GM19351 (cell line): ENCODE measurements at regions not wholly inside any gene's neighbourhood (a gene's known extent, or its start where the extent isn't known, plus 50 kb on each side); places are given as distances from the start of the nearest gene placed in this dataset.

Experiments
- ATAC-seq: cut with Tn5 transposase; IDR thresholded peaks from one replicate; pipeline ENCODE4 v1.9.1; 2021; ENCODE audit warnings: mild to moderate bottlenecking, moderate library complexity; ENCODE audit not compliant: unreplicated experiment

DNA sequence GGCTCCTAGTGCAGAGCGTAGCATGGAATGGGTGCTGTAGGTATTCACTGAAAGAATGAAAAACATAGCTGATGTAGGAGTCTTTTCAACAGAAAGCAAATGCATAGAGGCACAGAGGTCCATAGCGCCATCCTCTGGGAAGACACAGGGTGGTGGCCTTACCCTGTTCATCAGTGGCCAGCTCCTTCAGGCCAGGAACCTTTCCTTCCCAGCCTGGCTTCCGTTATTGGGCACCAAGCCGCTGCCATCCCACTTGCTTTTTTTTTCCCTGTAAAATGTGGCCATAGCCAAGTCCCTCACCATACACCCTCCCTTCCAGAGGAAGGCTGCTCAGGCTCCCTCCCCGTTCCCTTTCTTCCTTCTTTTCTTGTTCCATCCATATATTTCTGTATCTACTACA is 118.1 kb downstream of the ZNF621 start:
- no peak for ATAC-seq

DNA sequence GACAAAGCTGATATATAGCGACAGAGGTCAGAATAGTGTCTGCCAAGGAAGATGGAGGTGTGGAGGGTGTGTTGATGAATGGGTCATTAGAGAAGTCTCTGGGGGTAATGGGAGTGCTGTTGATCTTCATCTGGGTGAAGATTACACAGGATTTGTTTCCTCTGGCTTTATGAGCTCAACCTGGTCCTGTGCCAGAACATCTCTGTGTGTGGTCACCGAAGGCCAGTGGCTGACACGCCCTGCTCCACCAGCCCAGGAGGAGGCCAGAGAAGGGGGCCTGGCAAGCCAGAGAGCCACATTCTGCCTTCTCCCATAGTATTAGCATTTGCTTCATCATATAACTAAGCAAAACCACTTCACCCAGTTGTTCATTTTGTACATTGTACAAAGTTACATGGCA is 121.1 kb downstream of the ZNF621 start:
- no peak for ATAC-seq

DNA sequence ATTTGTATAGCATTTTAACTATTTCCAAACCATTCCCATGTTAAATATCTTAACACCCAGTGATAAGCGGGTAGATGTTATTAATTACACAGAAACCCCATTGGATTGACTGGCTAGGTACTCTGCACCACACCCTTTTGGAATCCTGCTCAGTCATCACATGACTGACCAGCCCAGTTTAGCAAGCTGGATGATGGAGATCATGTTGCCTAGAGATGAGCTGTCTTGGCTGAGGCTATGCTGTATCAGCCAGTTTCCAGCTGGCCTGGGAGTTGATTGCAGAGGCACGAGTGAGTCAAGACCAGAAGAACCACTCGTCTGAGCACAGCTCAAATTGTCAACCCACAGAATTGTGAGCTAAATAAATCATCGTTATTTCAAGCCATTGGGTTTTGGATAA is 124.6 kb downstream of the ZNF621 start:
- no peak for ATAC-seq

DNA sequence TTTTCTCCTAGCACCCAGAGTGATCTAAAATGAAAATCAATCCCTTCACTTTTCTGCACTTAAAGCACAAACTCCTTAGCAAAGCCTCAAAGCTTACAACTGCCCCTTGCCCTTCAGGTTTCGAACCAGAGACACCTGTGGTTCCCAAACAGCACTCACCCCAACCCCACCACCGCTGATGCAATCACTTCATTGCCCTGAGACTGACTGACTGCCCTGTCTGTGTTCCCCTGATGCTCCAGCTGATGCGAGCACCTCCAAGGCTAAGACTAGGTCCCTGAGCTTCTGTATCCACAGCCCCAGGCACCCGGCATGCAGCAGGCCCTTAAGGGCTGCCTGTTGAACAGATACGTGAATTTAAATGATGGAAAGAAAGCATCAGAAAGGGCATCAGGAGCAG is 127.3 kb downstream of the ZNF621 start:
- ATAC-seq = no peak

DNA sequence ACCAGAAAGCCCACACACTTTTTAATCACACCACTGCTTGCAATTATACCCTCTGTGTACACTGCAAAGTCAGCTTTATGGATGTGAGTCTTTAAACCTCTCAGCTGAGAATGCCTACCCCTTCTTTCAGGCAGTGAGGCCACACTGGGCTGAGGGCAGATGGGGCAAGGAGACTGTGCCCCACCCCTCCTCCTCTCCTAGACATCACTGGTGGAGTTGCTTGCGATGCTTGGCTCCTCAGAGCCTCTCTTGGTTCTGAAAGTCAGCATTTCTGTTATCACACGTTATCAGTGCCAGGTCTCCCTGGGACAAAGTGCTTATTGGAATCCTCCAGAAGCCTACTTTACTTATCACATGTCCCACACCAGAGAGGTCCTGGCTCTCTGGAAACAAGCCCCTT is 128.2 kb downstream of the ZNF621 start:
- no peak for ATAC-seq

DNA sequence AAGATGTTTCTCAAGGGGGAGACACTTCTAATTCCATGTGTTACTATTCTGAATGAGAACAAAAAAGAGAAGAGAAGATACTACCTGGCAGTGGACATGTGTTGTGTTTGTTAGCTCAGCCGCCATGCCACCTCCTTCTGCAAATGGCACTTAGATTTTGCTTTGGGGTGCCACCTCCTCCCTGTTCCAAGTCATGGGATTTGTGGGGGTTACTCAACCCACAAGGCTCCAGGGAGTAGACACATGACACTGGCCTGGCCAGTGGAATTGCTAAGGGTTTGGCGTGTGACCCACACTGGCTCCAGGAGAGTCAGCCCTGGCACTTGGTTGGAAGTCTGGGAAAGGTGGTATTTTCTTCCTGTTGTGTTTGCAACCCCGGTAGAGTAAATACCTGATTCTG is 129.1 kb downstream of the ZNF621 start:
- ATAC-seq = no peak

DNA sequence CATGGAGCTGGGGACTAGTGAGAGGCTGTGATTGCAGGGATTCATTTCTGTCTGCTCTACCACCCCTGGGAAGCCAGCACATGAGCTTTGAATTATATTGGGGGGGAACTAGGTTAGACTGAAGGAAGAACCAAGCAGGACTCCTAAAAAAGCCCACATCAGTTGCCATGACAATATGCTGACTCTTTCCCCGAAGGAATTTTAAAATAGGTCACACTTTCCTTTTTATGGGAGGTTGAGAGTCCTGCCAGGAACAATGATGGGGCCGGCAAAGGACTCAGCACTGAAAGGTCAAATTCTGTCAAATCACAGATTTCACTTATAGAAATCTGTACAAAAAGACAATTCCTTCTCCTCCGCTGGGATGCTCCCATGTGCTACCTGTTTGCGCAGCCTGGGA is 130.8 kb downstream of the ZNF621 start:
- no peak for ATAC-seq

DNA sequence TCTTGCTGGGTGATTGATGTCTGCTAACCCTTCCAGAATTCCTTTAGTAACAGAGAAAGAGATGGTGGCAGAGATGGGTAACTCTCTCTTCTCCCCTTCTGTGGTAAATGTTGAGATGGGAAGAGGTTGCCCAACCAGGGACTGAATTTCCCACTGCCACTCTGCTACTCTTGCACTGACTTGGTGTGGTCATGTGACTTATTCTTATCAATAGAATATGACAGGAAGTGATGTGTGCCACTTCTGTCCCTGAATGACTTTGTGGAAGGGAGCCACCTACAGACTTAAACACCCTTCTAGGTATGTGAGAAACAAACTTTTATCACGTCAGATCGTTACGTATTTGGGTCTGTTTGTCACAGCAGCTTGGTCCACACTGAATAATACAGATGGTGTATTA is 132.9 kb downstream of the ZNF621 start:
- no peak for ATAC-seq

DNA sequence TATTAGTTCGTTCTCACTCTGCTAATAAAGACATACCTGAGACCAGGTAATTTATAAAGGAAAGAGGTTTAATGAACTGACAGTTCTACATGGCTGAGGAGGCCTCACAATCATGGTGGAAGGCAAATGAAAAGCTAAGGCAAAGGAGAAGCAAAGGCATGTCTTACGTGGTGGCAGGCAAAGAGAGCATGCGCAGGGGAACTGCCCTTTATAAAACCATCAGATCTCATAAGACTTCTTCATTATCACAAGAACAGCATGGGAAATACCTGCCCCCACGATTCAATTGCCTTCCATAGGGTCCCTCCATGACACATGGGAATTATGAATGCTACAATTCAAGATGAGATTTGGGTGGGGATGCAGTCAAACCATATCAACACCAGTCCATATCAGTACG is 133.5 kb downstream of the ZNF621 start:
- ATAC-seq = no peak

DNA sequence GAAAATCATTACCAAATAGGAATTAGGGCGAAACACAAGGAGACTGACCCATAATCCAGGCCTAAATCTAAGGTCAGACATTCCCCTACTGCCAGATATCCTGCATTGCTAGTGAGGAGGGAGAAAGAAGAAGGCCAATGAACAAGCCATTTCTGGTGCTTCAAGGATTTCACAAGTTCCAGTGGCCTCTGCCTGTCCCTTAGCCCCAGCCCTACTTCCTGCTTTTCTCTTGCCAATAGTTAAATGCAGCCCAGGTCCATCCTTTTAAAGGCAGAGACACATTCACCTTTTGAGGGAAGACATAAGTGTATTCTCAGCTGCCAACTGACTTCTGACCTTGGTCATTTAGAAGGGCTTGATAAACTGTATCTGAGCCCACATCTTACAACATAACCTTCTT is 135.8 kb downstream of the ZNF621 start:
- no peak for ATAC-seq

DNA sequence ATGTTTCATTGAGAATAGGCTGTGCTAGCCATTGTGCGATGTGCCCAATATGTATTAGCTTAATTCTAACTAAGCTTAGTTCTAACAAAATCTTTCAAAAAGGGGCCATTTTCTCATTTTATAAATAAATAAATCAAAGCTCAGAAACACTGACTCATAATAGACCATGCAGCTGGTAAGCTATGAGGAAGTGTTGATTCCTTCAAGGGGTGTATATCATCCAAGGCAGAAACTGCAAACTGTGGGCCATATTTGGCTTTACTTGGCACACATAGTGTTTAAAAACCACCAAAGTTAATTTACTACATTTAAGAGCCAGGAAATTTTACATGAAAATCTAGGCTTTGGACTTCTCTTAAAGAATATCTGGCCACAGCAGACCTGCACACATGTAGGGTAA is 136.5 kb downstream of the ZNF621 start:
- no peak for ATAC-seq

DNA sequence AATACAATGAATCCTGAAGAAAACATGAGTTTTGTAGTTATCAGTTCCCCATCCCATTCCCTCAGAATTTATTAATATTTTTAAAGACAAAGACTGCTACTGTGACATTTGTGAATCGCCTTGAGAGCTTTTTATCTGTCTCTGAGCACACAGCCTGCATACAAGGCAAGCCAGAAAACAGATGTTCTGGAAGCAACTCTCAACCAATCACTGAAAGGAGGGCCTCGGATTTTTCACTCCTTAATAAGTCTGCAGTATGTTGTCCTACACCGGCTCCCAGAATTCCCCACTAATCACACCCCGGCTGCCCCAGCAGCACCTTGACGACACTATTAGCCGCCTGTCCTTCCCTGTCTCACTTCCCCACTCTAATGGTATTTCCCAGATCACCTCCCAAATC is 138.5 kb downstream of the ZNF621 start:
- ATAC-seq = no peak

DNA sequence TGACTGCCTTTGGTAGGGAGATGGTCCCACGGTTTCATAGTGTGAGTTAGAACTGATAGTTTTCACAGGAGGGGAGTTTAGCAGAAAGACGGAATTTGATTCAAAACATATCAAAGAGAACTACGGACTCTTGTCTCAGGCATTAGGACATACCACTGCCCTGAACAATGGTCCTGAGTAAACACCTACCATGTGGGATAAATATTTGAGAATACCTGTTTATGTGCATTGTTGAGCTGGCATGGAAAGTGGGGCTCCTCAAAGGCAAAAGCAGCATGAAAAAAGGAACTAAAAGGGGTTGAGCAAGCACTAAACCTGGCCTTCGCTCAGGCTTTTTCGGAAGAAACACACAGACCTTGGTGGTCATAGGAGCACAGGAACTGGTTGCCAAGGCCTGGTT is 144.4 kb downstream of the ZNF621 start:
- no peak for ATAC-seq

DNA sequence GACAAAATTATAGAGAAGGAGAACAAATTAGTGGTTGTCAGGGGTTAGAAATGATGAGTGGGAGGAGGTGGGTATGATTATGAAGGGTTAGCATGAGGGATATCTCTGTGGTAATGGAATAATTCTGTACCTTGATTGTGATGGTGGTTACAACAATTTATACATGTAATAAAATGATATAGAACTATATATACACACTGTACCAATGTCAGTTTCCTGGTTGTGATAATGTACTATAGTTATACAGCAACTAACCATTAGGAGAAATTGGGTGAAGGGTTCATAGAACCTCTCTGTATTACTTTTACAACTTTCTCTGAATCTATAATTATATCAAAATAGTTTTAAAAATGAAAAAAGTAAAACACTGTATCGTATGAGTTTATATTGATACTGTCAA is 148.1 kb downstream of the ZNF621 start:
- no peak for ATAC-seq

DNA sequence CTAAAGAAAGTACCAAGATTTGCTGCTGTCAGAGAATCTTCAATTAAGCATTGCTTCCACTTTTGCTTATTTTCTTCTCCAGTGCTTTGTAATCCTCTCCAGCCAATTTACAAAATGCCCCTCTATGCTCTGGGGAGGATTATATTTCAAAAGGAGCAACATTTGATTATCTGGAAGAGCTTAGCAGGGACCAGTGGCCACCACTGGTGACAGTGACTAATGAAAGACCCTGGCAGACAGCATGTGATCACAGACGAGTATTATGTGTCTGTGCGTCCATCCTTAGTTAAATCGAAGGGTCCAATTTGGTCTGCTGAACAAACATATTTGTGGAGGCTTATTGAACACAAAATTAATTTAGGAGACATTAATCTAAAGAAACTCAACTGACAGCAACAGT is 152.6 kb downstream of the ZNF621 start:
- ATAC-seq = no peak

DNA sequence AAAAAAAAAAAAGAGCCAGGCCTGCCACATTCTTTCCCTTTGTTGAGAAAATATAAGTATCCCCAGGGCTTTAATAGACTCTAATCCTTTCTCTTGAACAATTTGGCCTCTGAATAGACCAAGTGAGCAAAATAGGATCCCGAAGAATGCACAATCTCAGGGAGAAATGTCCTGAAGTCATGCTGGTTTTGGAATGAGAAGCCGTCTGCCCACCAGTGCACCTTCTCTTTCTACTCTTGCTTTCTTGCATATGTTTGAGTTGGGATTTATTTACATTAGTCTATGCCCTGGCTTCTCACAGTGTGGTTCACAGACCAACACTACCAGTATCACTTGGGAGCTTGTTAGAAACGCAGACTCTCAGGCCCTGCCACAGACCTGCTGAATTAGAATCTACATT is 153.0 kb downstream of the ZNF621 start:
- no peak for ATAC-seq

DNA sequence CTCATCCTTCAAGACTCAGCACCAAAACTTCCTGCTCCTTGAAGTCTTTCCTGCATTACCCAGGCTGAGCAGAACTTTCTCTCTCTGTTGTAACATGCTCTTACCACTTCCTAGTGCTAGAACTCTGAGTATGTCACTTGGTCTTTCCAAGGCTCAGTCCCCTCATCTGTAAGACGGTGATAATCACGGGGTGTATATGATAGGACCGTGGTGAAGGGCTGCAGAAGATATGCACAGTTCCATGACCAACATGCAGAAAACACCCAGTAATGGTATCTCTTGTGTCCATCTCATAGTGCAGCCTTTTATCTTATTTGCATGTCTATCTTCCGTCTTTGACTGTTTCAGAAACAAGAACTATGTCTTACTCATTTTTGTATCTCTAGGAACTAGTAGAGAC is 154.5 kb downstream of the ZNF621 start:
- no peak for ATAC-seq

DNA sequence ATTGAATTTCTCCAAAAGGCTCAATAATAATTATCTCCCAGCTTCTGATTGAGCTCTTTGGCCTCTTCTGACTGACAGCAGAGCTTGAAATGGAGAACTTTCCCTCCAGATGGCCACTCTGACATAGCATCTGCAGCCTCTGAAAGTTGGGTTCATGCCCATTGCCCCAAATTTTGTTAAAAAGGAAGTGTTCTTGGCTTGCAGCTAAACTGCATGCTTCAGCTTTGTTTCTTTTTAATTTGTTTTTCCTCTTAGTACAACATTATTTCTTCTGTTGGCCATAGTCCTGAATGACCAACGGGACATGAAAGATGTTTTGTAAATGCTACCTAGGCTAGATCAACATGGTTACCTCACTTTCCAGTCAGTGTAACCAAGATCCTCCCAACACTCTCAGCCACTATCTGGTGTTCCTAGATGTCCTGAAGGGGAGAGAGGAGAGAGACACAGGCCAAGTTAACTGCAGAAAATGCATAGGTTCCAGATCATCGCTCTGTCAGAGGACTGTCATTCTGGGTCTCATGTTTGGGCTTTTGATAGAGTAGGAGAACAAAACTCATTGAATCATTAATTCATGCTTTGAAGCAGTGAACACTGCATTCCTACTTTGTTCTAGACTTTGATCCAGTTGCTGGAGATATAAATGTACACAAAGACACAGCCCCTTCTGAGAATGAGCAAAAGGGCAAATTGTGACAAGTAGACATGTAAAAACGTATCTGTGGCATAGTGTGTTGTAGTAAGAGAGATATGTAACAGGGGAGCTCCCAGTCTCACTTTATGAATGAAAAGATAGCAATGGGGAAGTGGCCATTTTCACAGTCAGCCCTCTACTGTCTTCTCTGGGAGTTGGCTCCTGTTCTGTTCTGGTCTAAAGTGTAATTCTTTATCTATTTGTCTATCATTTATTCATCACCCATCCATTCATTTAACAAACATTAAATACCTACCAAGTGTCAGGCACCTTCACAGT is 156.2 kb downstream of the ZNF621 start:
- ATAC-seq = peak; percentile 75

DNA sequence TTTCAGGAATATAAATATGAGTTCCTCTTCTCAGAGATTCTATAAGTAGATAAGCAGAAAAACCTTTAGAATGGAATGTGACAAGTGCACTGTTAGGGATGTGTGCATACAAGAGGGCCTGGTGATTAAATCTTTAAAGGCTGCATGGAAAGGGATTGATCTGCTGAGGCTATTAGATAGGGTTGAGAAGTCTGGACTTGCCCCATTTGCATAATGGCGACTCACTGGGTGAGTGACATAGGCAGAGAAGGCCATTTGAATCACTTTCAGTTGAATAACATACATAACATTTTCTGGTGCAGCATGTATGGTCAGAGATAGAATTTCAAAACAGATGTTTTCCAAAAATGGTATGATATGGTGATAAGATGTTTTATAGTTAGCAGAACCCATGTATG is 156.9 kb downstream of the ZNF621 start:
- ATAC-seq = no peak

DNA sequence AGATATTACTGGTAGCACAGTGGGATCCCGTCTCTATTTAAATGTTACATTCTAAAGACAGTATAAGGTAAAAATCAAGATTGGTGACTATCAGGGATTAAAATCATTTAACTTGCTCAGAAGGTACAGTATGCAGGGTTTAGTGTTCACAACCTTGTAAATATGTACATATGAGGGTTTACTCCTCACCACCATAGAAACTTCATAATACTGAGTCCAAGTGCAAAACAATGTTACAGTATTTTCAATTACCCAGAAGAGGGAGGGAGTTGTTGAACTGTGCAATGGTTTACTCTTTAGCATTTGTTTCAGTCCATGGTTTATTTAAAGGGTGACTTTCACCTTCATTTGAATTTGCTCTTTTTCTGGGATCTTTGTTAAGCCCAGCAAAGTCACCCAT is 165.1 kb downstream of the ZNF621 start:
- ATAC-seq = no peak

DNA sequence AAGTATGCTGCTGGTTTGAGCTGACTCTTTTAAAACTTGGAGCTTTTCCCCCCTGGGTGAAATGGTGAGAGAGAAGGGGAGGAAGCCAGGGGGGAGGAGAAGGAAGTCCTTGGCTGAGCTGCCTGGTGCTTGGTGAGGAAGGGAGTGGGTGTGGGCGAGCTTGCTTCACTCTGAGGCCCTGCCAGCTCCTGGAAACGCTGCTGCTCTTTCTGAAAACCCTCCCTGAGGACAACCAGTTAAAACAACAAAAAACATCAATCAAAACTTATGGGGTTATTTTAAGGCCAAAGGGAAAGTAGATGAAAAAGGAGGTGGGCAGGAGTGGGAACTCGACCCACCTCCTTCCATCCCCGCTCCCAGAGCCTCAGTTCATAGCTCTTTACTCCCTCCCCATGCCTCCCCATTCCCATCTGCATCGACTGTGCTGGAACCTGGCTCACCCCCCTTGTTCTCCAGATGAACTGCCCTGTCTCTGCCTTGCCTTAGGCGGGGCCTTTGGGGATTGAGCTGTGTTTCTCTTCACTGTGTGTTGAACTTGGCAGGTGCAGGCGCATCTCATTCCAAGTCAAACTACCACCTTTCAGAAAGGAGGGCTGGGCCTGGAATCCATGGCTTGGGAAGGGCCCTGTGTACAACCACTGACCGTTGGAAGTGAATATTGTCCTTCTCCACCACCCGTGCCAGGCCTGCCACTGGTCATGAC is 166.1 kb downstream of the ZNF621 start:
- no peak for ATAC-seq

DNA sequence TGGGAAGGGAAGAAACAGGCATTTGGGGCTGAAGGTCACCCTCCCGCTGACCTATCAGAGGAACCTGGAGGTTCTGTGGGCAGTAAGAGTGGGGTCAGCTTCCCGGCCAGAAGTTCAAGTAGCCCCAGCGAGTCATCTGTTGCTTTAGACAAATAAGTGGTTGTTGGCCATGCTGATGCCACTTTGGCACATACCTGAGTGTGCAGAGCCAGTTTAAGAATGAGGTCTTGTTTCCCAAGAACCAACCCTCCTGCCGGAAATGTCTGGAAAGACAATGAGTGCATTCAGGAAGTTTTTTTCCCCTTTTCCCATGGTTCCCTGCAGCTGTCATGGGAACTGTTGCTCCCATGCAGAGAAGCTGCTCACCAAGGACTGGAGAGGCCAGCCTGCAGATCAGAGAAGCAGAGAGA is 166.7 kb downstream of the ZNF621 start:
- ATAC-seq = no peak
